ENCODE measurements at regions not wholly inside any gene's neighbourhood (a gene's known extent, or its start where the extent isn't known, plus 50 kb on each side); places are given as distances from the start of the nearest gene placed in this dataset.

- no peak for DNase-seq (ENCODE audit: low spot score, unreplicated experiment)
Measured at GRCh38 chr4:155107059-155107458, 101.4 kb upstream of the NPY2R start.

GRCh38 chr4:155114790-155115189, 93.6 kb upstream of the NPY2R start:
- Mint-ChIP-seq H3K36me3 (ENCODE audit: insufficient read depth) (no peaks in the 10 kb centered on the region), H3K4me3 (ENCODE audit: low read depth) (no peak overlapping the region), H3K9me3 (ENCODE audit: low read depth) (peaks cover 35% of the 10 kb centered on the region), H3K27ac (peak overlapping the region; percentile 17), H3K4me1 (ENCODE audit: low read depth) (peaks cover 5% of the 10 kb centered on the region), H3K27me3 (no peaks in the 10 kb centered on the region)
- DNase-seq (ENCODE audit: low spot score, unreplicated experiment): no peak
- TF ChIP-seq CTCF (IDR thresholded peaks at IDR 0.05; ENCODE audit: unreplicated experiment): no peak

More at GRCh38 chr4:155107059-155107458, 101.4 kb upstream of the NPY2R start:
- H3K27me3 Mint-ChIP-seq: no peaks in the 10 kb centered on the region
- H3K9me3 Mint-ChIP-seq (ENCODE audit: low read depth): peaks cover 7% of the 10 kb centered on the region
- H3K4me3 Mint-ChIP-seq (ENCODE audit: low read depth): no peak overlapping the region
- no peak overlapping the region for H3K27ac Mint-ChIP-seq
- TF ChIP-seq CTCF (IDR thresholded peaks at IDR 0.05; ENCODE audit: unreplicated experiment): no peak
- H3K4me1 Mint-ChIP-seq (ENCODE audit: low read depth): no peaks in the 10 kb centered on the region
- no peaks in the 10 kb centered on the region for H3K36me3 Mint-ChIP-seq (ENCODE audit: insufficient read depth)

- peaks cover 15% of the 10 kb centered on the region for H3K9me3 Mint-ChIP-seq (ENCODE audit: low read depth)
- H3K4me1 Mint-ChIP-seq (ENCODE audit: low read depth): peaks cover 5% of the 10 kb centered on the region
- no peak for DNase-seq (ENCODE audit: low spot score, unreplicated experiment)
- no peaks in the 10 kb centered on the region for H3K36me3 Mint-ChIP-seq (ENCODE audit: insufficient read depth)
- no peak for TF ChIP-seq CTCF (IDR thresholded peaks at IDR 0.05; ENCODE audit: unreplicated experiment)
- H3K27me3 Mint-ChIP-seq: no peaks in the 10 kb centered on the region
- H3K27ac Mint-ChIP-seq: no peak overlapping the region
- H3K4me3 Mint-ChIP-seq (ENCODE audit: low read depth): no peak overlapping the region
Measured at GRCh38 chr4:155119006-155119405, 89.4 kb upstream of the NPY2R start.

GRCh38 chr4:155120536-155120935, 87.9 kb upstream of the NPY2R start:
- no peak overlapping the region for H3K27ac Mint-ChIP-seq
- H3K36me3 Mint-ChIP-seq (ENCODE audit: insufficient read depth): no peaks in the 10 kb centered on the region
- DNase-seq (ENCODE audit: low spot score, unreplicated experiment): no peak
- H3K27me3 Mint-ChIP-seq: no peaks in the 10 kb centered on the region
- H3K4me3 Mint-ChIP-seq (ENCODE audit: low read depth): no peak overlapping the region
- H3K4me1 Mint-ChIP-seq (ENCODE audit: low read depth): no peaks in the 10 kb centered on the region
- H3K9me3 Mint-ChIP-seq (ENCODE audit: low read depth): peaks cover 15% of the 10 kb centered on the region
- TF ChIP-seq CTCF (IDR thresholded peaks at IDR 0.05; ENCODE audit: unreplicated experiment): no peak

GRCh38 chr4:155122382-155122781, 86.1 kb upstream of the NPY2R start:
- Mint-ChIP-seq H3K9me3 (ENCODE audit: low read depth) (peaks cover 12% of the 10 kb centered on the region), H3K4me3 (ENCODE audit: low read depth) (no peak overlapping the region), H3K27ac (no peak overlapping the region), H3K36me3 (ENCODE audit: insufficient read depth) (no peaks in the 10 kb centered on the region), H3K4me1 (ENCODE audit: low read depth) (no peaks in the 10 kb centered on the region), H3K27me3 (no peaks in the 10 kb centered on the region)
- no peak for TF ChIP-seq CTCF (IDR thresholded peaks at IDR 0.05; ENCODE audit: unreplicated experiment)
- DNase-seq (ENCODE audit: low spot score, unreplicated experiment): no peak

Measured in progenitor cell of endocrine pancreas (in vitro differentiated cells).